Large intestine (tissue), 3 donors: ENCODE measurements at regions not wholly inside any gene's neighbourhood (a gene's known extent, or its start where the extent isn't known, plus 50 kb on each side); places are given as distances from the start of the nearest gene placed in this dataset.

Source experiments
- DNase-seq, 2 donors: peaks; one replicate each; pipeline versions ENCODE4 v3.0.0 to v3.0.0-alpha.2; 2013
- H3K27ac ChIP-seq: one replicate; pipeline ENCODE4 v1.5.1; 2013; ENCODE audit warnings: low read length
- H3K27me3 ChIP-seq: 2 replicates; pipeline ENCODE4 v1.6.1; 2013; ENCODE audit warnings: low read length; ENCODE audit not compliant: control insufficient read depth, insufficient read depth
- H3K36me3 ChIP-seq: 2 replicates; pipeline ENCODE4 v1.6.1; 2013; ENCODE audit warnings: low read length; ENCODE audit not compliant: control insufficient read depth, insufficient read depth
- H3K4me1 ChIP-seq: one replicate; pipeline ENCODE4 v1.6.1; 2013; ENCODE audit warnings: low read length; ENCODE audit not compliant: control insufficient read depth, insufficient read depth
- H3K4me3 ChIP-seq: one replicate; pipeline ENCODE4 v1.5.1; 2013; ENCODE audit warnings: low read length
- H3K9me3 ChIP-seq: one replicate; pipeline ENCODE4 v1.6.1; 2013; ENCODE audit warnings: mild to moderate bottlenecking, low read depth, low read length, moderate library complexity; ENCODE audit not compliant: control insufficient read depth
- WGBS: methylation state at CpG from one replicate; pipeline ENCODE4 v1.1.5; 2013; ENCODE audit warnings: low lambda C conversion rate; ENCODE audit not compliant: insufficient coverage; 5-methylcytosine and 5-hydroxymethylcytosine counted together

GRCh38 chr6:30832864-30833263, 51.5 kb upstream of the DDR1 start:
- peaks cover 5% of the 10 kb centered on the region for H3K4me1 ChIP-seq
- no peaks in the 10 kb centered on the region for H3K36me3 ChIP-seq
- no peak overlapping the region for H3K27ac ChIP-seq
- WGBS, result 100% methylated on average over 4 of the region's 5 CpGs
- H3K9me3 ChIP-seq, result no peaks in the 10 kb centered on the region
- DNase-seq, result no peak
- H3K4me3 ChIP-seq, result no peak overlapping the region
- H3K27me3 ChIP-seq, result no peaks in the 10 kb centered on the region

DNA sequence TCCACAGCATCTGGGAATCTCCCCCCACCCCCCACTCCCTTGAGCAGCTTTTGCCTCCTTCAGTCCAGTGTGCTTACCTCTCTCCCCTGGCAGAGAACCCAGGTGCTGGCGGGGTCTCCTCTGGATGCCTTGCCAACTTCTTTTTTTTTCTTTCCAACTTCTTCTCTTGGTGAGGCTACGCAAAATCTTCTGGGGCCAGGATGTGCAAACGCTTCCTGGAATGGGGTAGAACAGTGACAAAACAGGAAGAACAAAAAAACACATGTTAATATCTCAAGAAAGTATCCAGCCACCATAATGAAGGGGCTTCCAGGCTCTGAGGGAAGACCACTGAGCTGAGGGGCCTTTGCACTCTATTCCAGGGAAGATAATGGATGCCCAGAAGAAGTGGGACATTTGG, 53.9 kb upstream of the DDR1 start:
- H3K36me3 ChIP-seq, result no peaks in the 10 kb centered on the region
- no peak overlapping the region for H3K27ac ChIP-seq
- DNase-seq, result no peak
- no peaks in the 10 kb centered on the region for H3K9me3 ChIP-seq
- 83% methylated on average over 2 of the region's 3 CpGs for WGBS
- H3K4me3 ChIP-seq, result no peak overlapping the region
- peaks cover 6% of the 10 kb centered on the region for H3K4me1 ChIP-seq
- no peaks in the 10 kb centered on the region for H3K27me3 ChIP-seq

DNA sequence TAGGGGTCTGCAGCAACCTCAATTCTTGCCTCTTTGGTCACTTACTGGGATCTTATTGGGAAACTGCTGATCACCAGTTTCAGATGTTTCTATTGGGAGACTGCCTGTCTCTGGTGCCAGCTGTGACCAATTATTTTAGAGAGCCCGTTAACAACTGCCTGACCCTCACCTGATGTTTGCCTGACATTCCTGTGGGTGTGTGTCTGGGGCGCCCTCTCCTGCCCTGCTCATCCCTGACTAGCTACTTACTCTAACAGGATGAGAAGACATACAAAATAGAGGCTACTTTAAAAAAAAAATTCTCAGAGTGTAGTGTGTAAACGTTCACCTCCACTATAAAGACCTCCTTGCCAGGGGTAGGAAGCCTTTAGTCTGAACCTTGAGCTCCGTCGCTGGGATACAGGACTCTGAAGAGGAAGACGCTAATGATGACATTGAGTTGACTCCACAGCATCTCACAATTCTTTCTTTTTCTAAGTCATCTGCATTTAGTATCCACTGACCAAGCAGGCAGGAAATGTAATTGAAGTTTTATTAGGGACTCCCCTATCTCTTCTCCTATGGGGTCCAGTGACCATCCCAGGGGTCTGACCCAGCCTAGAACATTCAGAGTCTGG, 54.6 kb upstream of the DDR1 start:
- H3K27me3 ChIP-seq, result no peaks in the 10 kb centered on the region
- H3K4me1 ChIP-seq, result peaks cover 6% of the 10 kb centered on the region
- H3K9me3 ChIP-seq, result no peaks in the 10 kb centered on the region
- DNase-seq, result no peak
- H3K27ac ChIP-seq, result no peak overlapping the region
- H3K4me3 ChIP-seq, result no peak overlapping the region
- H3K36me3 ChIP-seq, result no peaks in the 10 kb centered on the region
- 77% methylated on average over 3 of the region's 6 CpGs for WGBS

DNA sequence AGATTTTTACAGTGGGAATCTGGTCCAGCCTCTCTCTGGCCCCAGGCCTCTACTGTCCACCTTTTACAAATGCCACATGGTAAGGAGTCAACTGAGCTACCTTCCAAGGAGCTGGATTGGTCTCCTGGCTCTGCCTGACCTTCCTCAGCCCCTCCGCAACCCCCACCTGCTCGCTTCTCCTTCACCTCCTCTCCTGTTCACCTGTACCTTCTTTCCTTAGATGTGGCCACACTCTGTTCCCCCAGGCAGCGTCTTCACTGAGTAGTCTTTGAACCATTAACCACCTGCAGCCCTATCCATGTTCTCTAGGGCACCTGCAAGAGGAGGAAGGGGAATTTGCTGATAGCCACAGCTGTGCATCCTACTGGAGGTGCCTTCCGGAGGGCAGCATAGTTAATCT, 55.3 kb upstream of the DDR1 start:
- no peaks in the 10 kb centered on the region for H3K27me3 ChIP-seq
- peaks cover 6% of the 10 kb centered on the region for H3K4me1 ChIP-seq
- no peak overlapping the region for H3K4me3 ChIP-seq
- no peaks in the 10 kb centered on the region for H3K9me3 ChIP-seq
- no peak for DNase-seq
- H3K36me3 ChIP-seq, result no peaks in the 10 kb centered on the region
- no peak overlapping the region for H3K27ac ChIP-seq
- WGBS, result no CpG with 5 or more reads among the region's 4 CpGs

- H3K4me1 ChIP-seq, result peaks cover 6% of the 10 kb centered on the region
- H3K36me3 ChIP-seq, result no peaks in the 10 kb centered on the region
- DNase-seq, result peak; percentile 83 to 85
- H3K27me3 ChIP-seq, result no peaks in the 10 kb centered on the region
- WGBS, result no CpG with 5 or more reads among the region's 12 CpGs
- peak overlapping the region; percentile 11 for H3K27ac ChIP-seq
- no peaks in the 10 kb centered on the region for H3K9me3 ChIP-seq
- no peak overlapping the region for H3K4me3 ChIP-seq
Observed at GRCh38 chr6:30828027-30828962, 56.0 kb upstream of the DDR1 start.

GRCh38 chr6:30826961-30827342, 57.4 kb upstream of the DDR1 start:
- no peak overlapping the region for H3K4me3 ChIP-seq
- H3K4me1 ChIP-seq, result peaks cover 9% of the 10 kb centered on the region
- peak in 1 of 2 donors; percentile 46 for DNase-seq
- no peaks in the 10 kb centered on the region for H3K27me3 ChIP-seq
- H3K36me3 ChIP-seq, result no peaks in the 10 kb centered on the region
- H3K9me3 ChIP-seq, result no peaks in the 10 kb centered on the region
- H3K27ac ChIP-seq, result no peak overlapping the region
- no CpG with 5 or more reads among the region's 4 CpGs for WGBS

- no peak for DNase-seq
- H3K4me1 ChIP-seq, result peaks cover 12% of the 10 kb centered on the region
- no CpG with 5 or more reads among the region's 7 CpGs for whole genome bisulfite sequencing
Observed at GRCh38 chr6:30824698-30825097, 59.6 kb upstream of the DDR1 start.

GRCh38 chr6:30823534-30823865, 60.8 kb upstream of the DDR1 start:
- no peak for DNase-seq
- Histone ChIP-seq H3K4me3 (no peak overlapping the region), H3K4me1 (peaks cover 12% of the 10 kb centered on the region), H3K36me3 (no peaks in the 10 kb centered on the region), H3K27me3 (no peaks in the 10 kb centered on the region), H3K9me3 (no peaks in the 10 kb centered on the region), H3K27ac (no peak overlapping the region)
- WGBS, result 92% methylated on average over 2 of the region's 4 CpGs

More at GRCh38 chr6:30824698-30825097, 59.6 kb upstream of the DDR1 start:
- Histone ChIP-seq H3K36me3 (no peaks in the 10 kb centered on the region), H3K9me3 (no peaks in the 10 kb centered on the region), H3K27me3 (no peaks in the 10 kb centered on the region), H3K4me3 (no peak overlapping the region), H3K27ac (no peak overlapping the region)

DNA sequence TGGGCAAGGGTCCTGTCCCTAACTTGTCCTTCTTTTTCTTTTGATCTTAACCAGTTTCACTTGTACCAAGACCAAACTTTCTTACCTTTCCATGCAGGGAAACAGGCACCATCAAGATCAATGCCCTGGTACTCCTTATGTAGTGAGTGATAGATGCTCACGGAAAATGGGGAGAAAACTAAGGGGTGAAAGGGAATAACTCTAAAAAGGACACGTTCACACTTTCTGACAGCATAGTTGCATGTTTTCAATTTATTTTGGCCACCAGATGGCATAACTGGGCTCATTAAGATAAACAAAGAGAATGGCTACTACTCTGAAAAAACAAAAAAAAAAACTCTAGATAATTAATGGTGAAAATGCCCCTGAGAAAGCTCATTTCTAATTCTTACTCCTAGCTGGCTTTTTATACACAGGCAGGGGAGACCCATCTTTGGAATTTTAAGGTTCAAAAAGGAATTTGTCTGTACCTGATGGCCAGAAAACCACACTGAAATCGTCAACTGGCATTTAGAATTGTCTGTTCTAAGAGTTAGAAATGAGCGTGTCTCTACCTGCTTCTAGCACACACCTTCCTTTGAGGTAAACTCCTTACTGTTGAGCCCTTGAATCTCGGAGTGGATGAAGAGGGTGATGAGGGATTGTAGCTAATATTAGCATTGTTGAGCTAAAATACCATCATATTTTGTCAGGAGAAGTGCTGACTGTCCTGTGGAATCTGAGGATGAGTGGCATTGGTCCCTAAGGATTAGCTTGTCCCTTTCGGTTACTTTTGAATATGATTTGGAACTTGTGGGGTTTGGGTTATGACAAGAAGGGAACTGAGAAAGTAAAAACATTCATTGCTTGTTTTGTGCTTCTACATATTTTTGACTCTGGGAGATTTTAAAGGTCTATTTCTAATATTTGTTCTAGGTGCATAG, 62.2 kb upstream of the DDR1 start:
- no peak for DNase-seq
- 14% methylated on average over 1 of the region's 6 CpGs for WGBS
- H3K27me3 ChIP-seq, result no peaks in the 10 kb centered on the region
- H3K4me1 ChIP-seq, result peaks cover 6% of the 10 kb centered on the region
- H3K36me3 ChIP-seq, result no peaks in the 10 kb centered on the region
- H3K9me3 ChIP-seq, result no peaks in the 10 kb centered on the region
- H3K27ac ChIP-seq, result no peak overlapping the region
- no peak overlapping the region for H3K4me3 ChIP-seq

DNA sequence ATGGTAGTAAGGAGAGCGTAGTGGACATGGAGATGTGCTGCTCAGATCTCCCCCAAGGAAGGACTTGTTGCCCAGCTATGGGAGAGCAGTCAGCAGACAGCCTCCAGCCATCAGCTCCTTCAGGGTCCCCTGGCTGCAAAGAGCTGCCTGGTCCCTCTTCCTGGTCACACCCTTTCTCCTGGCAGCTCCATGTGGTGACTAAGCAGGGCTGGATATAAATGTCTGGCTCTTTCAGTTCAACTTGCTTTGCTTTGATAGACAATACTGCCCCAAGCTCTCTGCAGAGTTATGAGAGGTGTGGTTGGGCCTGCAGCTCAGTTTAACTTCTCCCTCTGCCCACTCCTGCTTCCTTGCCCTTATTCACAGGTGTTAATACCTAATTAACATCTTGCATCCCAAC, 64.1 kb upstream of the DDR1 start:
- no peak overlapping the region for H3K27ac ChIP-seq
- H3K27me3 ChIP-seq, result no peaks in the 10 kb centered on the region
- peak in 1 of 2 donors; percentile 60 for DNase-seq
- H3K4me3 ChIP-seq, result no peak overlapping the region
- H3K9me3 ChIP-seq, result no peaks in the 10 kb centered on the region
- no peaks in the 10 kb centered on the region for H3K36me3 ChIP-seq
- WGBS, result no CpG with 5 or more reads among the region's 1 CpG
- H3K4me1 ChIP-seq, result peaks cover 6% of the 10 kb centered on the region
